ENCODE measurements at regions not wholly inside any gene's neighbourhood (a gene's known extent, or its start where the extent isn't known, plus 50 kb on each side); places are given as distances from the start of the nearest gene placed in this dataset.

- DNase-seq = no peak
Observed at GRCh38 chr12:124686370-124687173, 119.2 kb upstream of the NCOR2 start.

- no peak for DNase-seq
Observed at GRCh38 chr12:124685689-124686369, 118.4 kb upstream of the NCOR2 start.

- DNase-seq = peak in 1 of 5 donors; percentile 6
Observed at GRCh38 chr12:124684971-124685688, 117.7 kb upstream of the NCOR2 start.

- no peak for DNase-seq
Observed at GRCh38 chr12:124684496-124684895, 117.1 kb upstream of the NCOR2 start.

- DNase-seq = no peak
Observed at GRCh38 chr12:124683152-124684124, 116.0 kb upstream of the NCOR2 start.

GRCh38 chr12:124682425-124683151 lies 115.2 kb upstream of the NCOR2 start:
- DNase-seq = no peak

GRCh38 chr12:124681779-124682391 lies 114.5 kb upstream of the NCOR2 start:
- no peak for DNase-seq

- DNase-seq = peak in 1 of 5 donors; percentile 37
Observed at GRCh38 chr12:124680863-124681778, 113.7 kb upstream of the NCOR2 start.

- no peak for DNase-seq
Observed at GRCh38 chr12:124679533-124680371, 112.3 kb upstream of the NCOR2 start.

GRCh38 chr12:124679047-124679446 lies 111.6 kb upstream of the NCOR2 start:
- no peak for DNase-seq

- no peak for DNase-seq
Observed at GRCh38 chr12:124678421-124678893, 111.0 kb upstream of the NCOR2 start.

- DNase-seq = no peak
Observed at GRCh38 chr12:124677552-124678356, 110.3 kb upstream of the NCOR2 start.

- no peak for DNase-seq
Observed at GRCh38 chr12:124676714-124677462, 109.5 kb upstream of the NCOR2 start.

GRCh38 chr12:124675881-124676713 lies 108.7 kb upstream of the NCOR2 start:
- DNase-seq = no peak

GRCh38 chr12:124674937-124675336 lies 107.5 kb upstream of the NCOR2 start:
- no peak for DNase-seq

All from T-helper 1 cell (primary cell).